HUDEP-2 (cell line): ENCODE measurements at regions not wholly inside any gene's neighbourhood (a gene's known extent, or its start where the extent isn't known, plus 50 kb on each side); places are given as distances from the start of the nearest gene placed in this dataset.

ENCODE experiments used
- DNase-seq, 76 experiments: peaks; one replicate each; lab custom pipeline; 2025; ENCODE audit not compliant: unreplicated experiment in 76 of 76; lab: John Stamatoyannopoulos, UW

DNA sequence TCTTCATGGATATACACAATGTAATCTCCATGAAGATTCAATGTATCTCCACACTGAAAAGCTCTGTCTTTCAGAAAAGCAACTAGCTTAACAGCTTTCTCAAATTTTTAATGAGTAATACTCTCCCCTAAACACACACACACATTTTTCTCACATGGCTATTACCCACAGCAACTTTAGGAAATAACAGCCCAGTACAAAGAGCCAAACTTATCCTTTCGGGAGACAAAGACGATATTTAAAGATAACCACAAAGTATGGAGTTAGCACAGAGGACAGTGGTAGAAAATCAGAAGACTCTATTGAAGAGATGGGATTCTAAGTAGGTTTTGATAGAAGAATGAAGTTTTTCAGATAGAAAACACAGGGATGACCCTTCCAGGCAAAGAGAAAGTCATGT is 394.9 kb upstream of the TRIB2 start:
- no peak for DNase-seq

DNA sequence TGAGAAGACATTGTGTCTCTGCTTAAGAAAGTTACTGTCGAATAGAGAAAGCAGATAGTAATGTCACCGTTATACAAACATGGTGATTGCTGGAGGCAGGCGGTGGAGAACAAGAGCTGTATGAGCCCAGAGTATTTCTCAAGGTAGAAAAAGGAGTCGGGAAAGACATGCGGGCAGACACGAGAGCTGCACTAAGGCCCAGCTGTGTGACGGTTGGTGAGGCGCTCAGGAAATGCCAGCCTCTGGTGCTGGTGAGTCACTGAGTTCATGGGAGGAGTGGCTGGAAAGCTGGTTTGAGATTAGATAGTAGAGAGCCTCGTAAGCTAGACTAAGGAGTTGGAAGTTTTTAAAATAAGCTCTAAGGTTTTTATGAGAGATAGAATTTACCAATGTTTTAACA is 390.9 kb upstream of the TRIB2 start:
- DNase-seq = peak in 42 of 76 experiments; percentile 4 to 74 (median 31)

GRCh38 chr2:12326449-12327190 is 390.1 kb upstream of the TRIB2 start:
- no peak for DNase-seq

DNA sequence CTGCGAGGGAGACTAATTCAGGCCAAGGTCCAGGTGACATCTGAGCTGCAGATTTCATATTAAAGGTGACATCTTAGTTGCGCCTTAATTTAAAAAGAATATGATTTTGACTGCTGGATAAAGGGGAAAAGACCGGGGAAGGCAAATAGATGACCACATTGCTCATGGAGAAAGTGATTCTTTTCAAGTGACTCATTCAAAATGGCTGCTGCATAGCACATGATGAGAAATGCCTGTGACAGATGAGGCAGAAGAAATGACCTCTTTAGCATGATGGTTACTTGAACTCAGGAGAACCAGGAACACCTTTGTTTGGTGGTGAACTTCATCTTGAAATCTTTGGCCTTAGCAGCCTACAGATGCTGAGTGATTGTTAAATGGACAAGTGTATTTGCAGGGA is 385.8 kb upstream of the TRIB2 start:
- DNase-seq = no peak

- no peak for DNase-seq
Measured at GRCh38 chr2:12331698-12332097, 385.0 kb upstream of the TRIB2 start.

DNA sequence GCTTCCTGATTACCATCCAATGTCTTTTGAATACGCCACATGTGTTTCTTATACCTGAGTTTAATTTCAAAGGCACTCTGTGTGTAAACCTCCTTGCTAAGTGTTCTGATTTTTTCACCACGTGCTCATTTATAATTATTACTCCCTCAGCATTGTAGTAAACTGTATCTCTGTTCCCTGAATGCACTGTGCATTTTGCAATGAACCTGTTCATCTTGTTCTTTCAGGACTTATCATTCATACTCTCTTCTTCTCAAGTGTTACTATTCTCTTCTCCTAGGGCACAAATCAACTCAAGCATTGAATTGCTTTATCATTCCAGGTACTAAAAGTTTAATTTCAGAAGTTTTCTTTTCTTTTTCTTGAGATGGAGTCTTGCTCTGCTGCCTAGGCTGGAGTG is 383.4 kb upstream of the TRIB2 start:
- no peak for DNase-seq

GRCh38 chr2:12334412-12334966 is 382.2 kb upstream of the TRIB2 start:
- no peak for DNase-seq

DNA sequence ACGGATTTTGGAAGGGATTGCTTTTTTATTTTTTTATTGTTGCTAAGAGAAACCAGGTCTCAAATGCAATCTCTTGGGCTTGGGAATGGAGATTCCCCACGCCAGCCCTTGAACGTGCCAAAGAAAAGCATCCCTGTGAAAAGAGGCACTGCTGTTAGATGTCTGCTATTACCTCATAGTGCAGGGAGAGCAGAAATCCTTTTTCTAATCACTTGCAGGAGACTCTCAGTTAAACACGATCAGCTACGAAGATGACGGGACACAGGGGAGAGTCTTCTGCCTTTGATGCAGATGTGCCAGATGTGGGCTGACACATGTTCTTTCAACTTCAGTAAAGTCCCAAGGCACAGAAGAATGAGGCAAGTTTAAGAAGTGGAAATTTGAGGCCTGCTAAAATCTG is 381.6 kb upstream of the TRIB2 start:
- no peak for DNase-seq

GRCh38 chr2:12335995-12336394 is 380.7 kb upstream of the TRIB2 start:
- DNase-seq = no peak

DNA sequence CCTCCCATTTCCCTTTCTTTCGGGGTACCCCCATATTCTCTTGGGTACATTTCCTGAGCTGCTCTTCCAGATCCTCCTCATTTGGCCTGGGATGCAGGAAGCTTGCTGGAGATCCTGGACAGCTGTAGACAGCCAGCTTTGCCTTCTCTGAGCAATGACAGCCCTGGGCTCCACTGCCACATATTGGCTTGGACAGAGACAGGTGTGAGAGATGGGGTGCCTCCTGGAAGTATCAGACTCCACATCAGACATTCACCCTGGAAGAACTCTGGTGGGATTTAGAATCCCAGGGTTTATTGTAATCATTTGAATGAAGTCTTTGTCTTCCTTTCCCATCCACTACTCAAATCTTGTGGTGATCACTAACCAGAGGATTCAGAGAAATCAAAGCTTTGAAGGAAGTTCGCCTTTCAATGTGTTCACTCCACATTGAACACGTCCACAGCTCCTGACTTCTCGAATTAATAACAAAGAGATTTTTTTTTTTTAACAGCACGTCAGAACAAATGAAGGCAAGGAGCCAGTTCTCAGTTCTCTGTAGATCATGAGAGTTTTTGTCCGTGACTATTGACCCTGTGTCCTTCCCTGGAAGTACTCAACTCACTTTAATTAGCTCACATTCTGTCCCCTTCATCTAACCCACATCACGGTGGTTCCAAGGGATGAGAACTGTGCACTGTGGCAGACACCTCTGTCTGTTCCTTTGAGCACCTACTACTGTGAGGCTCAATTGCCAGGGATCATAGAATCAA is 377.6 kb upstream of the TRIB2 start:
- no peak for DNase-seq

- no peak for DNase-seq
Measured at GRCh38 chr2:12340164-12340563, 376.6 kb upstream of the TRIB2 start.

- no peak for DNase-seq
Measured at GRCh38 chr2:12341215-12341614, 375.5 kb upstream of the TRIB2 start.

- DNase-seq = no peak
Measured at GRCh38 chr2:12341920-12342319, 374.8 kb upstream of the TRIB2 start.

DNA sequence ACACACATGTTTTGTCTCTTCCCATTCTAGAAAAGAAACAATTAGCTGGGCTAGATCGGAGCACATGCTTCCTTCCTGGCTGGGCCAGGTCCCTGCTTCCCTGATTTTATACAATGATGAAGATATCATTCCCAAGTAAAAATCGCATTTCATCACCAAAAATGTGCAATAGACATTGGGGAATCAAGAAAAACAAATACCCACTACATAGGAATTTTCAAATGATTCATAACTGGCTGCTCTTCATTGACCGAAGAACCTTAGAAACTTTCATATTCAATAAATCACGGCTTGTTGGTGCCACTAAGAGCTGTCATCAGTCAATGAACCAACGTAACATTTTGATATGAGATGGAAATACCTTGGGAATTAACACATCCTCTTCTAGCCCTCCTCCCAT is 373.6 kb upstream of the TRIB2 start:
- no peak for DNase-seq

- DNase-seq = no peak
Measured at GRCh38 chr2:12347066-12347493, 369.7 kb upstream of the TRIB2 start.

- no peak for DNase-seq
Measured at GRCh38 chr2:12348216-12348615, 368.5 kb upstream of the TRIB2 start.

DNA sequence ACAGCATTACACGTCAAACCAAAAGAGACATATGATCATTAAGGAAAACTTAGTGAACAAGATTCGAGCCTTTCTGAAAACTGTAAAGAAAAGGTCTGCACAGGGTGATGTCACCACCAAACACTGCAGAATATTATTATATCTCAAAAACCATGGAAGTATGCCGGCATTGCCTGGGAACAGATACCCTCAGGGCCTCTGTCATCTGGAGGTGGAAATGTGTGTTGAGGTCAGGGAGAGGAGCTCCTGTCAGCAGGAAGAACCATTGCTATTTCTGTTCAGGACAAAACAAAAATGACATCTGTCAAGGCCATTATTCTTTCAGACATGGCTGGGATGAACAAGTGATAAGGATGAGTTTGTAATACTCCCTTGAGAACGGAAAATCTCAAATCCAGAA is 365.9 kb upstream of the TRIB2 start:
- DNase-seq = no peak

- no peak for DNase-seq
Measured at GRCh38 chr2:12352889-12353288, 363.8 kb upstream of the TRIB2 start.

DNA sequence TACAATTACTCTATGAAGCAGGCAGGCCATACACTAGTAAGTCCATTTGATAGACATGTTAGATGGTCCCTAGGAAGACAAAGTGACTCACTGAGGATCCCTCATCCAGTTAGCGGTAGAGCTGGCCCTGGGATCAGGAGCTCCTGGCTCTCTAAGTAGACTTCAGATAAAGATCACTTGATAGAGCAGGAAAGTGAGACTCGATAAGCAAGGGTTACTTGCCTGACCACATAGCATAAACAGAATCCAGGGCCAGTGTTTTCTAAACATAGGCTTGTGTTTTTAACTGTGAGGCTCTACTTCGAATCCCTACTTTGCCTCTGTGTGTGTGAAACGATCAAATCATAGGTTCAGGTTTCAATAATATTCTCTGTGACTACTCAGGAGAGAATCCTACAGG is 355.2 kb upstream of the TRIB2 start:
- no peak for DNase-seq

DNA sequence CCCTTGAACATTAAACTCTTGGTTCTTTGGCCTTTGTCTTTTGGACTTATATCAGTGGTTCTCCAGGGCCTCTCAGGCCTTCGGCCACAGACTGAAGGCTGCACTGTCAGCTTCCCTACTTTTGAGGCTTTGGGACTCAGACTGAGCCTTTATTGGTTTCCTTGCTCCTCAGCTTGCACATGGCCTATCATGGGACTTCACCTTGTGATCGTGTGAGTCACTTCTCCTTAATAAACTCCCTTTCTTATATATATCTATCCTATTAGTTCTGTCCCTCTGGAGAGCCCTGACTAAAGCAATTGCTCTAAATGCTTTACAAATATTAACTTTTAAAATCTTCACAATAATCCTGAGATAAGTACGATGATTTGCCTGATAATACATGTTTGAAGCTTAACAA is 353.6 kb upstream of the TRIB2 start:
- no peak for DNase-seq

GRCh38 chr2:12363569-12363968 is 353.2 kb upstream of the TRIB2 start:
- DNase-seq = no peak

DNA sequence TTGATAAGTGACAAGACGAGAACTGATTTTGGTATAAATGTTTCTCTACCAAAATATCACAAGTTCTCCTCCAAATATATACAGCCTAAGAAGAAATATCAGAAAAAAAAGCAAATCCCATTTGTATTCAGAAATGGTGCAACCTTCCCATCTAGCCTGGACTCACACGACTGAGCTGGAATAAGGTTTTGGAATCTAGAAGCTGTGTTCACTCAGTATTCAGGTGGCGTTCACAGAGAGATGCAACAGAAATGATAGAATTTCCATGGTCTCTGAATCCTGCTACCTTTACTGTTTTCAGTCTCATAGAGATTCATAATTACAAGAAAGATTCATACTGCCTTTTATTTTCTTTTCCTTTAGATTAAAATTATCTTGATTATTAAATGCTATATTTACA is 347.2 kb upstream of the TRIB2 start:
- no peak for DNase-seq
